ENCODE measurements at regions not wholly inside any gene's neighbourhood (a gene's known extent, or its start where the extent isn't known, plus 50 kb on each side); places are given as distances from the start of the nearest gene placed in this dataset.

DNA sequence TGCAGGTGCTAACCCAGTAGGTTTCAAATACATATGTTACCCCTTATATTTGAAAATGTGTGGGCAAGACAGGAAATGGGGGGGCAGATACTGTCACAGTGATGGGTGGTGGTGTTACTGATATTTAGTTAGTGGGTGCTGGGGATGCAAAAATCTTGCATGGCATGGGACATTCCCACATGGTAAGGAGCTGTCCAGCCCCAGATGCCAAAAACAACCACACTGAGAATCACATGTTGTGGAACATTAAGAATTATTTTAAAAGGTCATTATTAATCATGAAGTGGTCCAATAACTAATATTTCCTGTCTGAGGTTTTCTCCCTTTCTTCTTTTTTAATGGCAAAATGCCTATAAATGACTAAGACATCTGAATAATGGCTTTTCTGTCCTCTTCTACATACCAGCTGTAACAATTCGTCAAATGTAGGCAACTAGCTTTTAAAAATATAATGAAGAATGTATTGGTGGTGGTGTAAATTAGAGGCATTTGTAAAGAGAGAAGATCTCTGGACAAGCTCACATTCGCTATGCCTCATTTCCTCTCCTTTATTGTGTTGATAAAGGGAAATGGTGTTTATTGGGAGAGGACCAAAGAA is 57.3 kb upstream of the SLC35B3 start:
- DNase-seq (ENCODE audit: low read depth in 4 of 4, low spot score in 1 of 4) = no peak

Data from stimulated activated CD4-positive, alpha-beta T cell treated with anti-CD3 and anti-CD28 coated beads, Interleukin-1b, Interleukin-23, amount 100 ng/mL, for 24 hours (primary cell).